LNCAP (cell line): ENCODE measurements at regions not wholly inside any gene's neighbourhood (a gene's known extent, or its start where the extent isn't known, plus 50 kb on each side); places are given as distances from the start of the nearest gene placed in this dataset.

Experiments used
- CTCF ChIP-seq: fragments of 450-650 bp; IDR thresholded peaks from 2 replicates; pipeline ENCODE4 v1.5.1; 2017; ENCODE audit warnings: mild to moderate bottlenecking

DNA sequence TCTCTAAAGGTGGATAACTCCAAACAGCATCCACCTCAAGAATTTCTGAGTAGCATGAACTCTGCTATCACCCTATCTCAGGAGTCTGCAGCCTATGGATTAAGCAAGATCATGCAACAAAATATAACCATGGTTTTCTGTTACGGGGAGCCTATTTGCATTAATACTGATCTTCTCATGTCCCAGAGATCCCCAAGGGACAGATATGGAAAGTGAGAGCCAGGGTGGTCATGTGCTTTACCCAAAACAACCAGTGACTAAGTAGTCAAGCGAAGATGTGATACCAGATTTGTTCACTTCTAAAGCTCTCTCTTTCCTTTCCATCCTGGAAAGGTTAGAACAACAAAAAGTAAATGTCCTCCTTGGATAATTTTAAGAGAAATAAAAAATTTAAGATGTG, 125.1 kb downstream of the PRRX1 start:
- no peak for TF ChIP-seq CTCF

GRCh38 chr1:170790175-170790574, 126.2 kb downstream of the PRRX1 start:
- TF ChIP-seq CTCF = no peak

GRCh38 chr1:170790651-170791071, 126.7 kb downstream of the PRRX1 start:
- TF ChIP-seq CTCF = no peak

GRCh38 chr1:170791941-170792340, 128.0 kb downstream of the PRRX1 start:
- TF ChIP-seq CTCF = no peak

DNA sequence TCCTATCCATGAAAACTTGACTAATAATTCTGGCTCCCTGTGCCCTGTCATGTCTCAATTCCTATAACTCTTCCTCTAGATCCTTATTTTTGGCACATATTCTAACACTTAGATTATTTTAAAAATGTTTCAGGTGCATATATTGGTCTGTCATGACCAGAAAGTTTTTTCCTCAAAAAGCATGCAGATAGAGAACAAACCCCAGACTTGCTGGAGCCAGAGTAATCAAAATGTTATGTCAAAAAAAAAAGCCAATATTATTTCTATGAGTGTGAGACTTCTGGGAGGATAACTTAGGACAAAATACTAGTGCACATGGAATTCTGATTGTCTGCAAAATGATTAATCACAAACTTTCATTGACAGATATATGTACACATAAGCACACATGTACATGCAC, 135.1 kb upstream of the MROH9 start:
- TF ChIP-seq CTCF = no peak

DNA sequence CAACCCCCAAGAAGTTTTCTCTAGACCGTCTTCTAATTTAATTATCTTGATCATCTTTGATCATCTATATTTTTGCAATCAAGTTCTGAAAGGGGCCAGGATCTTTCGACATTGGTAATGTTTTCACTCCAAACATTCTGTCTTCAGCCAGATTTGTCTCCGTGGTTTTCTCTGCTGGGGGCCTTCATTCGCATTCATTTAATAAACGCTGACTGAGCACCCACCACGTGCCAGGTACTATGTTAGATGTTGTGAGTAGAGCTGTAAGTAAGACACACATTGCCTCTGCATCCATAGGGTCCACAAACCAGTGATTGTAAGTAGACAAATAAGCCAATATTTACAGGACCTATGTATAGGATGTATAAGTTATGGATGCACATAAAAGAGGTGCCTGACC, 134.5 kb upstream of the MROH9 start:
- TF ChIP-seq CTCF = no peak

DNA sequence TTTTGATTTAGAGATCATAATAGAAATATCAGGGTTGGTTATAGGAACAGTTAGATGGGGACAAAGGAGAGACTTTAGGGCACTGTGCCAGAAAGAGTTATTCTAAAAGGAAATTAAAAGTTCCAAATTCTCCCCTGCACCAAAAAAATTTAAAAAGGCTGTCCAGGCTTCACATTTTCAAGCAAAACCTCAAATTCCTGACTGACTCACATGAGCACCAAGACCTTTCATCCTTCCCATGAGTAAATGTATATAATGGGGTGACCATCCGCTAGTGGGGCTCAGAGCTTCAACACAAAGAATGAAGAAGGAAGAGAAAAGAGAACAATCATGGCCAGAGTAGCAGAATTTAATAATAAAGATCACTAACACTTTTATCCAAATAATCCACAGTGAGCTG, 131.6 kb upstream of the MROH9 start:
- no peak for TF ChIP-seq CTCF

GRCh38 chr1:170804419-170804818, 130.9 kb upstream of the MROH9 start:
- TF ChIP-seq CTCF = no peak
